ENCODE measurements at regions not wholly inside any gene's neighbourhood (a gene's known extent, or its start where the extent isn't known, plus 50 kb on each side); places are given as distances from the start of the nearest gene placed in this dataset.

GRCh38 chr13:66089711-66090110 lies 1140.4 kb downstream of the PCDH9 start:
- H3K9ac ChIP-seq (ENCODE audit: low read length), result no peak overlapping the region
- no peaks in the 10 kb centered on the region for H3K79me2 ChIP-seq (ENCODE audit: insufficient read depth, low read length)
- TF ChIP-seq CTCF (IDR thresholded peaks at IDR 0.05; ENCODE audit: insufficient read depth, low read length, poor library complexity, severe bottlenecking), result no peak
- no peak for TF ChIP-seq EZH2phosphoT487 (conservative IDR thresholded peaks at IDR 0.05; ENCODE audit: low read length)
- H3K4me3 ChIP-seq (ENCODE audit: insufficient read depth, low read length, poor library complexity, severe bottlenecking), result no peak overlapping the region
- no peaks in the 10 kb centered on the region; the same call in 1 of the 2 replicates for H3F3A ChIP-seq (ENCODE audit: insufficient read depth)
- no peak overlapping the region for H2AFZ ChIP-seq (ENCODE audit: low read depth, low read length, severe bottlenecking)
- no peaks in the 10 kb centered on the region for H4K20me1 ChIP-seq (ENCODE audit: low read depth, low read length)
- H3K4me2 ChIP-seq (ENCODE audit: low read depth, low read length, poor library complexity, severe bottlenecking), result no peak overlapping the region
- H3K27ac ChIP-seq (ENCODE audit: low read depth, low read length), result no peak overlapping the region
- H3K27me3 ChIP-seq (ENCODE audit: low read length), result no peaks in the 10 kb centered on the region
- 0 out of 2 replicates have a peak, but pooled peaks cover 3% of the 10 kb centered on the region for H3K36me3 ChIP-seq (ENCODE audit: low read length)
- H3K9me2 ChIP-seq (replicated peaks; ENCODE audit: insufficient read depth, low read length), result no peaks in the 10 kb centered on the region
- peaks cover 18% of the 10 kb centered on the region; the same call in 1 of the 2 replicates for H3K9me3 ChIP-seq (ENCODE audit: insufficient read depth, low read length)

GRCh38 chr13:66087269-66087710 lies 1142.8 kb downstream of the PCDH9 start:
- peak overlapping the region; percentile 38 for H2AFZ ChIP-seq (ENCODE audit: low read depth, low read length, severe bottlenecking)
- TF ChIP-seq CTCF (IDR thresholded peaks at IDR 0.05; ENCODE audit: insufficient read depth, low read length, poor library complexity, severe bottlenecking), result no peak
- TF ChIP-seq EZH2phosphoT487 (conservative IDR thresholded peaks at IDR 0.05; ENCODE audit: low read length), result no peak
- no peaks in the 10 kb centered on the region for H3K27me3 ChIP-seq (ENCODE audit: low read length)
- no peaks in the 10 kb centered on the region for H3K79me2 ChIP-seq (ENCODE audit: insufficient read depth, low read length)
- H3F3A ChIP-seq (ENCODE audit: insufficient read depth), result no peaks in the 10 kb centered on the region; the same call in 1 of the 2 replicates
- H3K36me3 ChIP-seq (ENCODE audit: low read length), result 0 out of 2 replicates have a peak, but pooled peaks cover 3% of the 10 kb centered on the region
- no peaks in the 10 kb centered on the region for H3K9me2 ChIP-seq (replicated peaks; ENCODE audit: insufficient read depth, low read length)
- no peak overlapping the region for H3K27ac ChIP-seq (ENCODE audit: low read depth, low read length)
- no peak overlapping the region for H3K4me3 ChIP-seq (ENCODE audit: insufficient read depth, low read length, poor library complexity, severe bottlenecking)
- H3K9ac ChIP-seq (ENCODE audit: low read length), result no peak overlapping the region
- no peak overlapping the region for H3K4me2 ChIP-seq (ENCODE audit: low read depth, low read length, poor library complexity, severe bottlenecking)
- H4K20me1 ChIP-seq (ENCODE audit: low read depth, low read length), result no peaks in the 10 kb centered on the region
- peaks cover 8% of the 10 kb centered on the region; the same call in 1 of the 2 replicates for H3K9me3 ChIP-seq (ENCODE audit: insufficient read depth, low read length)

GRCh38 chr13:66077132-66077689 lies 1152.9 kb downstream of the PCDH9 start:
- H3K4me3 ChIP-seq (ENCODE audit: insufficient read depth, low read length, poor library complexity, severe bottlenecking), result no peak overlapping the region
- no peak overlapping the region for H2AFZ ChIP-seq (ENCODE audit: low read depth, low read length, severe bottlenecking)
- no peaks in the 10 kb centered on the region for H3K79me2 ChIP-seq (ENCODE audit: insufficient read depth, low read length)
- no peaks in the 10 kb centered on the region for H4K20me1 ChIP-seq (ENCODE audit: low read depth, low read length)
- no peaks in the 10 kb centered on the region for H3F3A ChIP-seq (ENCODE audit: insufficient read depth)
- H3K9ac ChIP-seq (ENCODE audit: low read length), result no peak overlapping the region
- H3K4me2 ChIP-seq (ENCODE audit: low read depth, low read length, poor library complexity, severe bottlenecking), result no peak overlapping the region
- no peaks in the 10 kb centered on the region for H3K9me3 ChIP-seq (ENCODE audit: insufficient read depth, low read length)
- H3K36me3 ChIP-seq (ENCODE audit: low read length), result no peaks in the 10 kb centered on the region; the same call in 1 of the 2 replicates
- no peak overlapping the region for H3K27ac ChIP-seq (ENCODE audit: low read depth, low read length)
- no peaks in the 10 kb centered on the region for H3K27me3 ChIP-seq (ENCODE audit: low read length)
- no peak for TF ChIP-seq EZH2phosphoT487 (conservative IDR thresholded peaks at IDR 0.05; ENCODE audit: low read length)
- TF ChIP-seq CTCF (IDR thresholded peaks at IDR 0.05; ENCODE audit: insufficient read depth, low read length, poor library complexity, severe bottlenecking), result no peak
- H3K9me2 ChIP-seq (replicated peaks; ENCODE audit: insufficient read depth, low read length), result no peaks in the 10 kb centered on the region

All from SU-DHL-6 (cell line).